Fibroblast of skin of left biceps (primary cell): ENCODE measurements at regions not wholly inside any gene's neighbourhood (a gene's known extent, or its start where the extent isn't known, plus 50 kb on each side); places are given as distances from the start of the nearest gene placed in this dataset.
"Not testable (repeated sequence)": the region's sequence is repeated elsewhere in the genome, so short reads cannot be mapped to it uniquely, and the experiment has no call there.

Source experiments
- DNase-seq, 2 experiments: peaks; one replicate each; pipeline ENCODE4 v3.0.0-alpha.2; 2013; ENCODE audit warnings: low read depth in 2 of 2

- DNase-seq = no peak
Observed at GRCh38 chr4:91838181-91838861, 465.4 kb upstream of the GRID2 start.

DNA sequence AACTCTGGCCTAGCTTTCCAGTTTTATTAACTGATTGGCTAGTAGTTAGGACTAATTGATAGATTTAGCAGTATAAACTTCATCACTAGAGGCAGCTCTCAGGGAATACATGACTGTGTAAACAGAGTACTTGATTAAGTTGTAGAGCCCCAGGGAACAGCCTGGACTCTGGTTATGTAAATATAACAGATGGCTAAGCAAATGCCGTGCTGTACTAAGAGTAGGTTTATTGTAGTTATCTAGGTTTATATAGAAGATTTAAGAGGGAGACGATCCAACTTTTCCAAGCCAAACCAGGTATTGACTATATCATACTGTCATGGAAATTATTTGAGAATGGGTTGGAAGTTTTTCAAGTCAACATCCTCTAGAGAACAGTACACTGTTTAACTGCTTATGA, 463.4 kb upstream of the GRID2 start:
- DNase-seq = no peak

GRCh38 chr4:91846233-91846632, 457.5 kb upstream of the GRID2 start:
- DNase-seq = peak in 1 of 2 experiments; percentile 30

DNA sequence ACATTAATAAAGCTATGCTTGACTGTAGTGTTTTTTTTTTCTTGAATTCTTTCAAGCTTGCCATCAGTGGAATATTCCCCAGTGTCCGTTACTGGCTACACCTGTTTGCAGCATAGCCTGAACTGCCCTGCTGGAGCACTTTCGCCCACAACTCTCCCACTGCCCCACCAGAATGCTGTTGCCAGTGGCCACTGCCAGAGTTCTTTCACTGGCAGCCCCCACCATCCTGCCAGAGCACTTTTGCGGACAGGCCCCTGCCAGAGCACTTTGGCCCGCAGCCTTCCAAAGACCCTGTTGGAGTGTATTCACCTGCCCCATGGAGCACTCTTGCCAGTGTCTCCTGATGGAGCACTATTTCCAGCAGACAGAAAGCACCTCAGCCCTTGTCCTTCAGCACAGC, 452.3 kb upstream of the GRID2 start:
- no peak for DNase-seq

GRCh38 chr4:91887926-91888325, 415.8 kb upstream of the GRID2 start:
- DNase-seq = no peak

DNA sequence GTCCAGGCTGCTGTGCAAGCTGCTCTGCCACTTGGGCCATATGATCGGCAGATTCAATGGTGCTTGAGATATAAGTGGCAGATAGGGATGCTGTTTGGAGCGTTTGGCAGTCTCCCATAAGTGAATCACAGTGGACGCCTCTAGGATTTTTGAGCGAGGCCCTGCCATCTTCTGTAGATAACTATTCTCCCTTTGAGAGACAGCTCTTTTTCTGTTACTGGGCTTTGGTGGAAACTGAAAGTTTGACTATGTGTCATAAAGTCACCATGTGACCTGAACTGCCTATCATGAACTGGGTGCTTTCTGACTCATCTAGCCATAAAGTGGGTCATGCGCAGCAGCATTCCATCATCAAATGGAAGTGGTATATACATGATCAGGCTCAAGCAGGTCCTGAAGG, 412.5 kb upstream of the GRID2 start:
- DNase-seq = not testable (repeated sequence)

GRCh38 chr4:91894006-91894405, 409.8 kb upstream of the GRID2 start:
- DNase-seq = no peak

DNA sequence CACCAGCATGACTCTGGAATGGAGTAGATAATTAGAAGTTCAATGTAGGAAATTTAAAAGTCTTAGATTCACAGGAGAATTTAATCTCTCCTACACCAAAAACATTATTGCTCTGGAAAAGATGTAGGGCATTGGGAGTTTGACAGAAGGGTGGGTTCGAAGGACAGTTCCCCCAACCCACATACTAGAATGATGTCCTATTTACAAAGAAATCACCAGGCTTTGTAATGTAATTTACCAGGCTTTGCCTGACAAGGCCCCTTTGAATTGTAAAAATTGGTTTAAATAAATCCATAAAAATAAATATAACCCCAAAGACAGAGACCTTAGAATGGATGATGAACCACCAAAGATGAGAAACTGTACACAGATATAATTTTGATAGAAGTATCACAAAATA, 399.2 kb upstream of the GRID2 start:
- DNase-seq = no peak

- no peak for DNase-seq
Observed at GRCh38 chr4:91909963-91910362, 393.8 kb upstream of the GRID2 start.

DNA sequence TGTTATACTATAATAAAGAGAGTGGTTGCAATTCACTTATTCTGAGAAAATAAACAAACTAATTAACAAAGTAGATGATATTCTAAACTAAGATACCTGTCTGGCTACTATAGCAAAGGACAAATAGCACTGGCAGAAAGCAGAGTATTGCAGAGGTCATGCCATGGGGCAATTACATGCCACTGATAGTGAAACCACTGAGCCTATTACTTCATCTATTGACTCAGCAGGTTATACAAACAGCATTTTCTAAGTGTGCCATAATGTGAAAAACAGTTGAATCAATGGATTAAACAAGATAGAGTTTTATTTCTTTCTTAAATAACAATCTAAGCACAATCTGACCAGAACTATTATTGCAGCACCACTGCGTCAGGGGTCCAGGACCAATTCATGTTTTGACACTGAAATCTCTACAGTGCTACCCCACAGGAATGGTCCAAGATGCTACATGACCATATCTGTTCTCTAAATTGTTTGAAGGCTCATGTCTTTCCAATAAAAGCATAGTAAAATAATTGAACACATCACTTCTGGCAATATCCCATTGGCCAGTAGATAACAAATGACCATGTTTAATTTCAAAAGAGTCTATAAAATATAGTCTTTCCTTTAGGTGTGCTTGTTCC, 389.5 kb upstream of the GRID2 start:
- no peak for DNase-seq

- DNase-seq = peak in 1 of 2 experiments; percentile 14
Observed at GRCh38 chr4:91916219-91916618, 387.5 kb upstream of the GRID2 start.

DNA sequence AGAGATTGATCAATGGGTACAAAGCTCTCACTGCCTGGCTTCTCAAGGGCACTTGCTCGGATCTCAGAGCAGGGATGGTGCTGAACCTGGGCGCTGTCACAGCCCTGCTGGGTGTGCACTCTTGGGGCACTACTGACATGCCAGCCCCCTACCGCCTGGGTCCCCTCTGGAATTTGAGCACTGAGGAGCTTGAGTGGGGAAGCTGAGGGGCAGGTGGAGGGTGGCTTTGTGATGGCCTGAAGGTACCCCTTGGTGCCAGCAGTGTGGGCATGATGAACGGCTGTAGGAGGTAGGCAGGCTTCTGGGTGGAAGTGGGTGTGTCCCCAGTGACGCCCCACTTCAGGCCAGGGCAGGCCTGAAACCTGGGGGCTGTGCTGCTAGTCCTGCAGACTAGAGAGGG, 379.1 kb upstream of the GRID2 start:
- no peak for DNase-seq

DNA sequence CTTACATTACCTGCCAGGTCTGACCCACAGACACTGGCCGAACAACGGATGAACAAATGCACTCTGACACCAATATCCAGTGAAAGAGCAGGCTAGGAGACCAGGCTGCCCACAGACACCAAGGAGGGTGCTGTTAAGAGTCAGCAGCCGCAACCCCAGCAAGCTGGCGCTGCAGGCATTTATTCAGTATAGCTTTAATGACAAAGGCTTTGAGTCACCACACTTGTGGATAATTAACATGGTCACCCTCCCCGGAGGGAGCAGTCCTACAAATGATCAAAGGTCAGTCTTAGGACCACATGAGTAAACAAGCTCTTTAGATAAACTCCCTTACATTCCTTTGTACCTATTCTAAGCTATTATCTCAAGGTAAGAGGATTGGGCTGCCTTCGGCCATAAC, 368.5 kb upstream of the GRID2 start:
- no peak for DNase-seq

DNA sequence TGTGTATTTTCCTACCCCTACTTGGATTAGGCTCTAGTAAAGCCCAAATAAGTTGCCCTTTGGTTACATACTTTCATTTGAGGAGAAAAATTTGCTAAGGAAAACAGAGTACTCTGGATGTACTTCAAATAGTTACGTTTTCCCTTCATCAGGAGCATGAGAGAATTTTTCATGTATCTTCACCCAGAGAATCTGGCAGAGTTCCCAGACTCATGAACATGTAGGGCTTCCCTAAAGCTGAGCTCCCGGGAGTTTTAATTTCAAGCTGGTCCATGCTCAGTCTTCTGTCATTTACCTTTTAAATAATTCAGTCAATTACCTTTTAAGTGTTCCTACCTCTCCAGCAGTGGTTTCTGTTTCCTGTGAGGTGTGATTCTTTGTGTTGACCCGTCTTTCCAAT, 367.5 kb upstream of the GRID2 start:
- DNase-seq = no peak

- no peak for DNase-seq
Observed at GRCh38 chr4:91957963-91958362, 345.8 kb upstream of the GRID2 start.

DNA sequence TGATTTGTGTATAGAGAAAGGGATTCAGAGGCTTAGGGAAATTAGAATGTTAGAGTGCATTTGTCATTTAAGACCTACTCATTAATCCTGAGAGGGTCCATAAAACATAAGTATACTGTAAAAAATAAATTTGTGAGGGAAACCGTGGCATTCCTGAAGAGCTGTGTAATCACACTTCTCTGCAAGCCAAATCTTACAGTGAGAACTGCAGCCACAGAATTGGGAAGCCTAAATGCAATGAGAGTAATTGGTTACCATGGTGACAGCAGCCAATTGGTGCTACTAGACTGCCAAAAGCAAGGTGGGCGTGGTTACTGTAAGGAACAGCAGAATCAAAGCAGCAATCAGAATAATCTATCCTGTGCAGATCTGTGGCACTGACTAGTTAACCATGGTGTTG, 345.2 kb upstream of the GRID2 start:
- DNase-seq = peak; percentile 62 to 71

DNA sequence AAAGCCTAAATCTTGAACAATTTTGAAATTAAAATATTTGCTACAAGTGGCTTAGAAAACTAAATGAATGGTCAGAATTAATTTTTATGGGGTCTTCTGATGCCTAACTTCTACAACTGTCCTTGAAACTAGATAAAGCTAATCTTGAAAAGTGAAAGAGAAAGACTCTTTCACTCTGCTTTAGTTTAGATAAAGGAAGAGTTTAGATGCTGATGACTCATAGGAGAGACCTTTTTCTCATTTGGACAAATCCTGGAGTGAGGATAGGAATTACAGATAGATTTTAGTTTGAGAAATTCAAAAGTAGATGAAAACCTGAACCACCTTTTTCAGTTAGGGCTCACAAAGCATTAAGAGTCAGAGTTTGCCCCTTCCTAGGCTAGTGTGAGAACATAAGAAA, 342.3 kb upstream of the GRID2 start:
- no peak for DNase-seq

- DNase-seq = peak; percentile 64 to 69
Observed at GRCh38 chr4:91963486-91963885, 340.3 kb upstream of the GRID2 start.

DNA sequence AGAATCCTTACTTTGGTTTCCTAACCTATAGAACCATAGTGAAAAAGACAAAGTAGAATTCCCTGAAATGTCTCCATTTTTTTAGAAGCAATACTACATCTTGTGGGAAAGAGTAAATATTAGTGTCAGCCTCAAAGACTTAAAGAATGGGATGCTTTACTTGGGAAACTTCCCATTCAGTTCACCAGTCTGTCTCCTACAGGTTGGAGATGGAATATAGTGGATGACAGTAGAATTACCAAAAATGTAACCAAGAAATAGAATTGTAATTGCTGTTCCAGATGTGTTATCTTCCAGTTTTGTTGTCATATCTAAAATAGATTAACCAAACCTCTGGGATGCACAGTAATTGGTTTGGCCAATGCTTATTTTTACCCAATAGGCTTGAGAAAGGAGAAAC, 338.6 kb upstream of the GRID2 start:
- no peak for DNase-seq

DNA sequence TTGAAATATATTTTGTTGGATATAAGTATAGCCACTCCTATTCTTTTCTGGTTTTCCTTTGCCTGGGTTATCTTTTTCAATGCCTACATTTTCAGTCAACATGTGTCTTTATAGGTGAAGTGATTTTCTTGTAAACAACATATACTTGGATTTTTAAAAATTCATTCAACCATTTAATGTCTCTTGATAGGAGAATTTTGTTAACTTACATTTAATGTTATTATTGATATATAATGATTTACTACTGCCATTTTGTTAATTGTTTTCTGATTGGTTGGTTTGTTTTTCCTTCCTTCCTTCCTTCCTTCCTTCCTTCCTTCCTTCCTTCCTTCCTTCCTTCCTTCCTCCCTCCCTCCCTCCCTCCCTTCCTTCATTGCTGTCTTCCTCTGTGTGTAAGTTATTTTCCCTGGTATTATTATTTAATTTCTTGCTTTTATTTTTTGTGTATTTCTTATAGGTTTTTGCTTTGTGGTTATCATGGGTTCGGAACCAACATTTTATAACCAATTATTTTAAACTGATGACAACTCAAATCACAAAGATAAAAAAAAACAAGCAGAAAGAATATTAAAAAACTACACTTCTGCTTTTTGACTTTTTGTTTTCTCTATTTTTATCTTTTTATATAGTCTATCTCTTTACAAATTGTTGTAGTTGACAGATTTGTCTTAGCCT, 330.1 kb upstream of the GRID2 start:
- DNase-seq = no peak

GRCh38 chr4:91984466-91984865, 319.3 kb upstream of the GRID2 start:
- DNase-seq = no peak

DNA sequence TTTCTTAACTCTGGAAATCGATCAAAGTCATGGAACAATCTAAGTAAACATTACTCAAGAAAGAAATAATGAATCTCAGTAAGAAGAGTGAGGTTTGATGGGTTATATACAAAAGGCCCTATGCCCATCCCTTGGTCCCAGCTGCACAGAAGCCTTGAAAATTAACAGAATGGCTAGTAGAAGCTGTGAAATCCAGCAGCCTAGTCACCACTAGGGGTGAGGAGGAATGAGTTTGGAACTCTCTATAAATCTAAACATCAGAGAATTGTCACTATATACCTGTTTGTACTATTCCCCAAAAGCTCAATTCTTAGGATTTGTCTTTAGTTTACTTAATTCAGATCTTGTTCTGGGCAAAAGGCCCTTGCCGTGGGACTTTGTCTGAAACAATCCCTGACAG, 313.9 kb upstream of the GRID2 start:
- no peak for DNase-seq

DNA sequence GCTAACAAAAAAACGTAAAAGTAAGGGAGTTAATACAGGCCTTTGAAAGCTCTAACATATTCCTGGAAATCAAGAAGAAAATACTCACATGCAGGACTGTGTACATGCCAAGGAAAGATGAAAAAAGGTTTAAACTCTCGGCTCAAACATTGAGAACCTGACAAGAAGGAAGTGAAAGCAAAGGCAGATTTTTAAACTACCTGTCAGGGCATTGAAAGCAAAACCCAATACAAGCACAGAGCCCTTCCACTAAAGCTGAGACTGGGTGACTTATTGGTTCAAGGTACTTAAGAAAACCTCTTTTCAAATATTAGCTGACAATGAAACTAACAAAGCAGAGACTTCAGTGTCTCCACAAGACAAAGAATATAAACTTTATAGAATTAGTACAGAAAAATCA, 313.0 kb upstream of the GRID2 start:
- DNase-seq = no peak
